HepG2 (cell line): ENCODE measurements at regions not wholly inside any gene's neighbourhood (a gene's known extent, or its start where the extent isn't known, plus 50 kb on each side); places are given as distances from the start of the nearest gene placed in this dataset.

Experiments used
- ATAC-seq: fragments of 200-7000 bp; cut with Tn5 transposase; 3 replicates; pipeline ENCODE4 v1.9.1; 2020; ENCODE audit warnings: mild to moderate bottlenecking, moderate library complexity
- BruUV-seq: library from RNA; stranded (reverse); fragments of 400-500 nt; replicated peaks from 2 replicates; lab custom pipeline; 2021; lab: Mats Ljungman, UMichigan
- CTCF ChIA-PET: fragments of 300-600 bp; formaldehyde crosslinking; extraction: SDS; loops from one replicate; lab custom pipeline; 2021; ENCODE audit warnings: low total read pairs, inconsistent platforms, low intra/inter-chr PET ratio; lab: Yijun Ruan, JAX
- POLR2A ChIA-PET: fragments of 350-600 bp; sonication (Branson Sonifier 250); formaldehyde crosslinking; loops from one replicate; lab custom pipeline; 2020; ENCODE audit warnings: antibody characterized with exemption, inconsistent platforms; lab: Yijun Ruan, JAX
- DNase-seq: peaks from one replicate; pipeline ENCODE4 v3.0.0-alpha.2; 2015; ENCODE audit warnings: low spot score
- FAIRE-seq: peaks from 3 replicates; lab custom pipeline; 2011; peaks lifted over from hg19 to GRCh38; lab: Jason Lieb, UNC
- H2AFZ ChIP-seq: one replicate; pipeline ENCODE4 v1.6.1; 2011; ENCODE audit warnings: low read length, inconsistent platforms
- H3K27ac ChIP-seq: fragments of 300-600 bp; 3 replicates; pipeline ENCODE4 v1.8.0; 2011; ENCODE audit warnings: mixed run types, mild to moderate bottlenecking, mixed read lengths, low read length, inconsistent platforms; ENCODE audit not compliant: insufficient read depth; ENCODE audit errors: extremely low read length
- H3K27me3 ChIP-seq, 2 experiments: fragments of 200-600 bp in 1 of 2; 2 replicates in 1 of 2; 3 replicates in 1 of 2; pipeline versions ENCODE4 v1.6.0 to v1.8.0; 2011; ENCODE audit warnings: low read length in 2 of 2, mild to moderate bottlenecking in 2 of 2, moderate library complexity in 2 of 2, inconsistent platforms in 1 of 2; ENCODE audit not compliant: insufficient read depth in 2 of 2, control insufficient read depth in 1 of 2
- H3K36me3 ChIP-seq, 2 experiments: fragments of 200-600 bp in 1 of 2; replicated peaks in 1 of 2; 2 replicates in 1 of 2; 3 replicates in 1 of 2; pipeline versions ENCODE4 v1.5.1 to v1.8.0; 2011; ENCODE audit warnings: low read length in 2 of 2, inconsistent platforms in 1 of 2; ENCODE audit not compliant: insufficient read depth in 2 of 2, control insufficient read depth in 1 of 2
- H3K4me1 ChIP-seq: 2 replicates; pipeline ENCODE4 v1.5.1; 2012; ENCODE audit warnings: low read length, inconsistent platforms; ENCODE audit not compliant: insufficient read depth
- H3K4me2 ChIP-seq: 2 replicates; pipeline ENCODE4 v1.6.0; 2011; ENCODE audit warnings: low read depth, low read length, inconsistent platforms
- H3K4me3 ChIP-seq, 3 experiments: fragments of 200-600 bp in 1 of 3; sonication (generic), shearing (Covaris generic) in 1 of 3; replicated peaks in 1 of 3; 2 replicates each; pipeline ENCODE4 v1.5.1; 2011 to 2016; ENCODE audit warnings: low read length in 3 of 3, inconsistent platforms in 2 of 3, low read depth in 2 of 3, mild to moderate bottlenecking in 2 of 3, control low read depth in 1 of 3, mixed read lengths in 1 of 3; ENCODE audit not compliant: insufficient read depth in 1 of 3
- H3K79me2 ChIP-seq: one replicate; pipeline ENCODE4 v1.6.1; 2011; ENCODE audit warnings: low read length, inconsistent platforms; ENCODE audit not compliant: insufficient read depth
- H3K9ac ChIP-seq: 2 replicates; pipeline ENCODE4 v1.6.0; 2011; ENCODE audit warnings: mild to moderate bottlenecking, low read depth, low read length, inconsistent platforms; ENCODE audit not compliant: insufficient read depth
- H3K9me3 ChIP-seq: 2 replicates; pipeline ENCODE4 v1.5.1; 2012; ENCODE audit warnings: mild to moderate bottlenecking, low read length
- H4K20me1 ChIP-seq: 2 replicates; pipeline ENCODE4 v1.6.0; 2011; ENCODE audit warnings: inconsistent platforms, mild to moderate bottlenecking, low read length, moderate library complexity; ENCODE audit not compliant: insufficient read depth
- ATF5 ChIP-seq: sonication (generic); formaldehyde crosslinking; IDR thresholded peaks from 2 replicates; pipeline ENCODE4 v1.4.0; 2020; ENCODE audit warnings: mild to moderate bottlenecking, low read depth, missing genetic modification reagents
- CBX5 ChIP-seq: sonication (generic); formaldehyde crosslinking; IDR thresholded peaks from 2 replicates; pipeline ENCODE4 v1.4.0; 2020; ENCODE audit warnings: missing genetic modification reagents, borderline replicate concordance
- DMAP1 ChIP-seq: IDR thresholded peaks from 2 replicates; pipeline ENCODE4 v1.6.1; 2016
- NR2C2 ChIP-seq: sonication (generic); formaldehyde crosslinking; IDR thresholded peaks from 2 replicates; pipeline ENCODE4 v1.4.0; 2020; ENCODE audit warnings: missing genetic modification reagents, mild to moderate bottlenecking, moderate library complexity, borderline replicate concordance
- SAFB2 ChIP-seq: sonication (generic); formaldehyde crosslinking; IDR thresholded peaks from 2 replicates; pipeline ENCODE4 v1.5.1; 2020; ENCODE audit warnings: missing genetic modification reagents, low read depth, mild to moderate bottlenecking, borderline replicate concordance
- TEAD2 ChIP-seq: sonication (generic); formaldehyde crosslinking; IDR thresholded peaks from 2 replicates; pipeline ENCODE4 v1.9.0; 2021; ENCODE audit warnings: missing genetic modification reagents
- TFDP1 ChIP-seq: IDR thresholded peaks from 2 replicates; pipeline ENCODE4 v1.6.1; 2016; ENCODE audit warnings: missing compliant biosample characterization, missing genetic modification reagents, borderline replicate concordance
- ZNF10 ChIP-seq: sonication (generic); formaldehyde crosslinking; IDR thresholded peaks from 2 replicates; pipeline ENCODE4 v1.4.0; 2020; ENCODE audit warnings: mild to moderate bottlenecking, low read depth, missing genetic modification reagents, borderline replicate concordance
- ZNF256 ChIP-seq: sonication (generic); formaldehyde crosslinking; conservative IDR thresholded peaks from 2 replicates; pipeline ENCODE4 v1.4.0; 2020; ENCODE audit warnings: missing genetic modification reagents
- ZNF407 ChIP-seq: sonication (generic); formaldehyde crosslinking; IDR thresholded peaks from one replicate; pipeline ENCODE4 v1.5.1; 2020; ENCODE audit warnings: mild to moderate bottlenecking, missing genetic modification reagents; ENCODE audit errors: not compliant biosample characterization
- ZNF773 ChIP-seq: sonication (generic); formaldehyde crosslinking; IDR thresholded peaks from 2 replicates; pipeline ENCODE4 v1.4.0; 2020; ENCODE audit warnings: missing genetic modification reagents, borderline replicate concordance
- ZNF83 ChIP-seq: sonication (generic); formaldehyde crosslinking; IDR thresholded peaks from 2 replicates; pipeline ENCODE4 v1.4.0; 2020; ENCODE audit warnings: missing genetic modification reagents, mild to moderate bottlenecking, borderline replicate concordance
- WGBS: methylation state at CpG from one replicate; pipeline ENCODE4 v1.1.6; 2017; ENCODE audit warnings: low lambda C conversion rate; 5-methylcytosine and 5-hydroxymethylcytosine counted together
- in situ Hi-C: cut with HindIII; loops from 2 replicates; pipeline ENCODE4 v1.10.0; 2017; ENCODE audit warnings: low pct_unique_long_range_greater_than_20kb; ENCODE audit not compliant: extremely low pct_ligation_motif_present
- intact Hi-C: fragments of 100-400 bp; cut with micrococcal nuclease; formaldehyde crosslinking; loops from one replicate; pipeline ENCODE4 v1.10.0; 2022; ENCODE audit not compliant: unreplicated experiment
- TF ChIP-seq, protein P1 (sequence below): sonication (generic); formaldehyde crosslinking; IDR thresholded peaks from 2 replicates; pipeline ENCODE4 v1.8.1; 2023; ENCODE audit warnings: mild to moderate bottlenecking, missing genetic modification reagents

DNA sequence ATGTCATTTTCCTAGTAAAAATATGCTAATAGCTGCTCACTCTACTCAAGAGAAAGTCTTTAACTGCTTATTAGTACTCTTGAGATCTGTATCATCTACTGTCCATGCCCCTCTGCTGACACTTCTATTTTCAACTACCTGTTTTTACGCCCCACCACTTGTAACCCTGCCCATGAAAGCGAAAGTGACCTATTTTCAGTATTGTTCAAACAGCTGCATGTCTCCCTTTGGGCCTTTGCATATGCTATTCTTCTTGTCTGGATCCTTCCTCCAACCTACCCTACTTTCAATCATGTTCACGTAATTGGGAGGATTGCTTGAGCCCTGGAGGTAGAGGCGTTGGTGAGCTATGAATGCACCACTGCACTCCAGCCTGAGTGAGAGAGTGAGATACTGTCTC, 1481.3 kb downstream of the GATA3 start:
- no peaks in the 10 kb centered on the region for H4K20me1 ChIP-seq
- H3K4me1 ChIP-seq: no peaks in the 10 kb centered on the region
- no peaks in the 10 kb centered on the region; a peak in 1 of 5 replicates for H3K36me3 ChIP-seq
- FAIRE-seq (no peak), ATAC-seq (no peak), DNase-seq (no peak)
- H3K27ac ChIP-seq: no peak overlapping the region
- no peaks in the 10 kb centered on the region for H3K27me3 ChIP-seq
- H3K79me2 ChIP-seq: no peaks in the 10 kb centered on the region
- ChIA-PET CTCF (no interaction called here), POLR2A (no interaction called here)
- H3K4me2 ChIP-seq: no peak overlapping the region
- H2AFZ ChIP-seq: no peak overlapping the region
- intact Hi-C loops (no loop called here), in situ Hi-C loops (no loop called here)
- H3K4me3 ChIP-seq: no peak overlapping the region
- no peak overlapping the region for H3K9ac ChIP-seq
- peaks cover 91% of the 10 kb centered on the region for H3K9me3 ChIP-seq
- WGBS: 1% methylated on average over 4 of the region's 4 CpGs
- BruUV-seq: no TSS peak
- no peak for TF ChIP-seq ZNF83
- TF ChIP-seq ZNF407: no peak
- TF ChIP-seq NR2C2: no peak
- TF ChIP-seq ATF5 (CRISPR knock-in tag): no peak
- no peak for TF ChIP-seq ZNF773
- no peak for TF ChIP-seq ZNF256 (CRISPR knock-in tag)
- no peak for TF ChIP-seq CBX5 (CRISPR knock-in tag)
- no peak for TF ChIP-seq TEAD2 (CRISPR knock-in tag)
- no peak for TF ChIP-seq SAFB2
- no peak for TF ChIP-seq DMAP1 (CRISPR knock-in tag)
- no peak for TF ChIP-seq TFDP1 (CRISPR knock-in tag)
- TF ChIP-seq, protein P1, sequence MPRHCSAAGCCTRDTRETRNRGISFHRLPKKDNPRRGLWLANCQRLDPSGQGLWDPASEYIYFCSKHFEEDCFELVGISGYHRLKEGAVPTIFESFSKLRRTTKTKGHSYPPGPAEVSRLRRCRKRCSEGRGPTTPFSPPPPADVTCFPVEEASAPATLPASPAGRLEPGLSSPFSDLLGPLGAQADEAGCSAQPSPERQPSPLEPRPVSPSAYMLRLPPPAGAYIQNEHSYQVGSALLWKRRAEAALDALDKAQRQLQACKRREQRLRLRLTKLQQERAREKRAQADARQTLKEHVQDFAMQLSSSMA (CRISPR knock-in tag): no peak
- TF ChIP-seq ZNF10 (CRISPR knock-in tag): no peak
